NCI-H146 (cell line): ENCODE measurements at regions not wholly inside any gene's neighbourhood (a gene's known extent, or its start where the extent isn't known, plus 50 kb on each side); places are given as distances from the start of the nearest gene placed in this dataset.
"Not testable (repeated sequence)": the region's sequence is repeated elsewhere in the genome, so short reads cannot be mapped to it uniquely, and the experiment has no call there.

Experiments used
- DNase-seq: peaks from one replicate; lab custom pipeline; 2025; lab: John Stamatoyannopoulos, UW

DNA sequence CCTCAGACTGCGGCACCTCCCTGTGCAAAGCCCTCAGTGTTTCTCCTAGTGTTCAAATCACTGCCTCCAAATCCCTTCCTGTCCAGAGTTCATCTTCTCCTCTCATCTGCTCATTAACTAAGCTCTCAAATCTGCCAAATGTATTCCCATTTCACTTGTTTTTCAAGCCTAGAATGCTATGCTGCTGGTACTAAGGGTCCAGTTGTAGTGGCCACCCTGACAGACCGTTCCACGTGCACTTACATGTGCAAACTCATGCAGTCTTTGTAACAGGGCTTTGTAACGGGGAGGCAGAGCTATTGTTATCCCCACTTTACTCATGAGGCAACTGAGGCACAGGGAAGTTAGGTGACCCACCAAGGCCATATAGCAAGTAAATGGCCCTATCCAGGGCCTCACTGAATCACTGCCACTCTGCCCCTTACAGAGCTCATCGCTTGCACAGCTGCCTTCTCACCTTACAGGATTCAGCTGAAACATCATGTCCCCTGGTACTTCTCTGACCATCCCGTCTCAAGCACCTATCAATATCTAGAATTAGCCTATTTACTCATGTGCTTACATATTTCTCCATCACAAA lies 153.0 kb upstream of the PDE1C start:
- DNase-seq = no peak

DNA sequence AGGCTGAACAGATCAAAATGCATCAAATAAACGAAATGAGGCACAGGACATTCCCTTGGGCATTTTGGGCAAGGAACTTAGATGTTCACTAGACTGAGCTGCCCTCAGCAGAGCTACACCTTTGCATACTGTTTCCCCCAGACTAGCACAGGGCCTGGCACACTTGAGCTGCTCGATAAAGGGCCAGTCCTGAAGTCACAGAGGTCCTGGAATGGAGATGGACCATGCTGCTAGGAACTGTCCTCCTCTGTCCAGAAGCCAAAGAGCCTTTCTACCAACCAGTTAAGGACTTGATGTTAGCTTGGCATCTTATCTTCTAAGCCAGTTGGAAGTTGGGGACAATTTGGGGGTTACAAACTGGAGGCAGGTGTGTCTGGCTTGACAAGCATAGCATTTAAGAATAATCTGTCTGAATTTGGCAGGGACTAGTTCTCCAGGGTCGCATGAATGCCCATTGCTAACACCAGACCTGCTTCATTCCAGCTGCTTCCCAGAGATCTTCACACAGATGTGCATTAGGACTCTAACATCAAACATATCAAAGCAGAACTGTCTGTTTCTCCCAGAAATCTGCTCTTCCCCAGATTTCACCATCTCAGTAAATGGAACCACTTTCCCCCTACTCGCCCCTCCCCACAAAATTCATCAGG lies 152.2 kb upstream of the PDE1C start:
- DNase-seq = no peak

- DNase-seq = no peak
These were observed 151.5 kb upstream of the PDE1C start for GRCh38 chr7:32221736-32222135.

GRCh38 chr7:32221056-32221455 lies 150.8 kb upstream of the PDE1C start:
- DNase-seq = no peak

GRCh38 chr7:32219831-32220230 lies 149.6 kb upstream of the PDE1C start:
- not testable (repeated sequence) for DNase-seq

DNA sequence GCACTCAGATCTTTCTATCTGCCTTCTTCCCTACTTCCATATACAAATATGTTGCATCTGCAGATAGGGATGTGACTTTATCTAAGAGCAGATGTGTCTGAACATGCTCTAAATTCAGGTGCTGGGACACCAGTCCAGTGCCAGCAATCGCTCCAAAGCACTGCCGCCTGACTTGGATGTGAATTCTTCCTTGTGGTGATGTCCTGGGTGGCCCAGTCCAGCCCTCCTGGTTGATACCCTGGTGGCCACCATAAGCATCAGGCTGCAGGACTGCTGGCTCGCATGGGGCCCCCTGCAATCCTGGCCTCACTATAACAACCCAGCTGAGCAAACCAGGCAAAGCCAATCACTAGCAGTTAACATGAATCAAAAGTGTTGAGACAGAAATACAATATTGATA lies 149.2 kb upstream of the PDE1C start:
- no peak for DNase-seq

DNA sequence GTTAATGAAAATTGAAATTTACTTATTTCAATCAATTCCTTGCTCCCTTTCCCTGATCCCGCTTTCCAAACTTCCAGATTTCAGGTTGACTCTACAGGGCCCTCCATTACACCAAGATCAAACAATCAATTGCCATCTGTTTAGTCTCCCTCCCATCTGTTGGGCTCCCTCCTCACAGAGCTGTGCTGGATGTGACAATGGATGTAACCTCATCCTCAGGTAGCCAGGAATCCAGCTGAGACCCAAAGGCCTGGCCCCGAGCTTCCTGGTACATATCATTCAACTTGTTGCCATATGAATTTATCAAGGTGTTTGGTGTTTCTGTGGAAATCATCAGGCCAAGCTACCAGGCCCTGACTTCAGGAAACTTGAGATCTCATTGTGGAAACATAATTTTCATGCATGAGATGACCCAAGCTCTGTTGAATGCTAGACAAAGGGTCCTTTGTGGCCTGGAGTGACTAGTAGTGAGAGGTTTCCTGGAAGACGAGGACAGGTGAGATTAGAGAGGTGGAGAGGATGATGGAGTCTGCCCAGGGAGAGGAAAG lies 148.6 kb upstream of the PDE1C start:
- DNase-seq = no peak

- no peak for DNase-seq
These were observed 147.9 kb upstream of the PDE1C start for GRCh38 chr7:32218154-32218467.

GRCh38 chr7:32217341-32218153 lies 147.3 kb upstream of the PDE1C start:
- DNase-seq = no peak

DNA sequence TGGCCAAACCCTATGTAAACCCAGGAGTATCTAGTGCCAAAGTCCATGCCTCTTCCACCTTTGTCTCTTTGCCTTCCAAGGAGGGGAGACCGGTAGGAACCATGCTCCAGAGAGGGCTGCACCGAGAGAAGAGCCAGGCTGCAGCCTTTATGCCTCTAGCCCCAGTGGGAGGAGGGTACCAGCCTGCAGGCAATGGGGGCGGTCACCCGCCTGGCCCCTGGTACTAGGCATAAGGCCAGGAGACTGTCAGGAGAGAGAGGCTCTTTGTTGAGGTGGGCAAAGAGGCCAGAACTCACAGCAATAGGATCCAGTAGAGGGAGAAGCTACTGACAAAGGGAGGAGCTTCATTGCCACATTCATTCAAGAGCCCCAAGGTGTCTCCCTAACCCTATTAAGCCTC lies 146.6 kb upstream of the PDE1C start:
- DNase-seq = no peak

GRCh38 chr7:32215697-32216096 lies 145.5 kb upstream of the PDE1C start:
- DNase-seq = no peak

DNA sequence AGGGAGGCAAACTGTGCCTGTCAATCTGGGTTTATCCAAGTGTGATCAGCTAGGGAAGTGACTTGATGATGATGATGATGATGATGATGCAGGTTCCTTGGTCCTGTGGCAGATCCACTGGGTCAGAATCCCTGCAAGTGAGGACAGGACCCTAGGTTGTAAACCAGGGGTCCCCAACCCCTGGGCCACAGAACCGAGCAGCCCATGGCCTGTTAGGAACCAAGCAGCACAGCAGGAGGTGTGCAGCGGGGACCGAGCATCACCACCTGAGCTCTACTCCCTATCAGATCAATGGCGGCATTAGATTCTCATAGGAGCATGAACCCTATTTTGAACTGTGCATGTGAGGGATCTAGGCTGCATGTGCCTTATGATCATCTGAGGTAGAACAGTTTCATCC lies 144.7 kb upstream of the PDE1C start:
- no peak for DNase-seq

GRCh38 chr7:32212321-32212720 lies 142.1 kb upstream of the PDE1C start:
- no peak for DNase-seq

DNA sequence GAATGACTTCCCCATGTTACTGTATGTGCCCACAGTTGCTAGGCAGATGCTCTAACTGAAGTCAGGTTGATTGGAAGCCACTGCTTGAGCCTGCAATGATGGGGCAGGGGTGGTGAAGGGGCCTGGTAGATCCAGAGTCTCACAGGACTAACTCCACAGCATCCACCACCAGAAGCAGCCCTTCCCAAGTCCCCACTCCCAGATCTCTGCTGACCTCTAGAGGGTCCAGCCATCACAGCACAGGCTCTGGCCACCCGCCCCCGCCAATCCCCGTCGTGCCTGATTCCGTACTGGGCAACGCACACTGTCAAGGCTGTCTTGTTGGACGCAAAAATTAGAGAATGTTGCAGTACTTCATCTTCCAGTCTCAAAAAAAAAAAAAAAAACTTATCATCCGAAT lies 136.8 kb upstream of the PDE1C start:
- peak; percentile 1 for DNase-seq

DNA sequence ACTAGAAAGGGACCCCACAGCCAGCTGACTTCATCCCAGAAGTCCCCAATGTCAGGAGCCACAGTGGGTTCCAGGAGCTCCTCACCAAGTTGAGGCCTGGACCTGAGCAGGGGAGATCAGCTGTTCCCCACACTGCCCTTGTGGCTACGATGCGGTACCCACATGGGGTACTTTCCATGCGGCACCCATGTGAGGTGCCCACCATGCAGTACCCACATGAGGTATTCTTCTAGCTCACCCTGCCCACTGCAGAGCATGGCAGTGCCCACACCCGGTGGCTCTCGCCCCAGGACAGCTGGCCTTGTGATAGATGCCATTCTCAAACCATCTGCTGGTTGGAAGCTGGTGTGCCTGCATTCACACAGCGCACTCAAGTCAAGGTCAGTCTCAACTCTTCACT lies 136.3 kb upstream of the PDE1C start:
- no peak for DNase-seq

DNA sequence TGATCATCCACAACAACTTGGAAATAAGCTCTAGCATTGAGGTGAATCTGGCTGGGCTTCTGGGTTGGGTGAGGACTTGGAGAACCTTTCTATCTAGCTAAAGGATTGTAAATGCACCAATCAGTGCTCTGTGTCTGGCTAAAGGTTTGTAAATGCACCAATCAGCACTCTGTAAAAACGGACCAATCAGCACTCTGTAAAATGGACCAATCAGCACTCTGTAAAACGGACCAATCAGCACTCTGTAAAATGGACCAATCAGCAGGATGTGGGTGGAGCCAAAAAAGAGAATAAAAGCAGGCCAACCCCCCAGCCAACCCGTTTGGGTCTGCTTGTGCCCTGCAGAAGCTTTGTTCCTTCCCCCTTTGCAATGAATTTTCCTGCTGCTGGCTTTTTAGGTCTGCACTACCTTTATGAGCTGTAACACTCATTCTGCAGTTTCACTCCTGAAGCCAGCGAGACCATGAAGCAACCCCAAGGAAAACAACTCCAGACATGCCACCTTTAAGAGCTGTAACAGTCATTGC lies 135.2 kb upstream of the PDE1C start:
- not testable (repeated sequence) for DNase-seq

DNA sequence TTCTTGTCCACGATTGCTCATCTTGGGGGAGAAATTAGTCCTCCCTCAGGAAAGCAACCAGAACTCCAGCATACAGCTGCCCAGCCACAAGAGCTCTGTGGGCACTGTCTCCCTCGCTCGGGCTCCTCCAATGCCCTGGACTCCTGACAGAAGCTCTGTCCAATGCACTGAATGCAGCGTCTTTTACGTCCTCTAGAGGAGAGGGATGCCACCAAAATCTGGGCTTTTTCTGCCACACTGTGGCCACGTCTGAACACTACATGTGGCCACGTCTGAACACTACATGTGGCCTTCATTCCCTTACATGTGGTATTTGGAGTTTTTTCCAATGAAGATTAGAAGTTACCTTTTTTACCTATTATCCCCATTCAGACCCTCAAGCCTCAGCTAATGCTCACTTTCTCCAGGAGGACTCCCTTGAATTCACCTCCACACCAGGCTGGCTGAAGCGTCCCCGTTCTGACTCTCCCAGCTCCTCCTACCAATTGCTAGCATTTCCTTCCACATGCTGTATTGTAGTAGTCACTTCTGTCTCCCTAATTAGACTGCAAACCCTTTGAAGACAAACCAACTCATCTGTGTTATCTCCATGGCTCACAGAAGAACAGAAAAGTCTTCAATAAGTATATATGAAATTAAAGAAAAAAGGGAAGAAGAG lies 134.3 kb upstream of the PDE1C start:
- peak; percentile 23 for DNase-seq

- DNase-seq = no peak
These were observed 130.4 kb upstream of the PDE1C start for GRCh38 chr7:32200646-32201045.

DNA sequence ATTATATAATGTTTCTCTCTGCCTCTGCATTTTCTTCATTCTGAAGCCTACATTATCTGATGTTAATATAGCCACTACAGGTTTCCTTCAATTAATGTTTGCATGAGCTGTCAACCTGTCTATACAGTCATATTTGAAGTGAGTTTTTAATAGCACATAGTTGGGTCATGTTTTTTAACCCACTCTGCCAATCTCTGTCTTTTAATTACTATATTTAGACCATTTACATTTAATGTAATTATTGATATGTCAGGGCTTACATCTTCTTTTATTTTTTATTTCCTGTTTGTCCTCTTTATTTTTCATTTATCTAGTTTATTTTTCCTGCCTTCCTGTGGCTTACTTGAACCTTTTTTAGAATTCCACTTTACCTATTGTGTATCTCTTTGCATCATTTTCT lies 124.3 kb upstream of the PDE1C start:
- DNase-seq = no peak

DNA sequence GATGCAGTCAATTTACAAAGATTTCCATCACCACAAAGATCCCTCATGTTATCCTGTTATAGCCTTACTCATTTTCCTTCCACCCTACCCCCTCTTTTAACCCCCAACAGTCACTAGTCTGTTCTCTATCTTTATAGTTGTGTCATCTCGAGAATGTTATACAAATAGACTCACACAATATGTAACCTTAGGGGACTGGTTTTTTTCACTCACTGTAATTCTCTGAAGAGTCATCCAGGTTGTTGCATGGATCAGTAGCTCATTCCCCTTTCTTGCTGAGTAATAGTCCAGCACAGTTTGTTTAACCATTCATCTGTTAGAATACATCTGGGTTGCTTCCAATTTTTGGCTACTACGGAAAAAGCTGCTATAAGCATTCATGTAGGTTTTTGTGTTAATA lies 121.1 kb upstream of the PDE1C start:
- DNase-seq = no peak

- no peak for DNase-seq
These were observed 109.4 kb upstream of the PDE1C start for GRCh38 chr7:32179567-32179966.

DNA sequence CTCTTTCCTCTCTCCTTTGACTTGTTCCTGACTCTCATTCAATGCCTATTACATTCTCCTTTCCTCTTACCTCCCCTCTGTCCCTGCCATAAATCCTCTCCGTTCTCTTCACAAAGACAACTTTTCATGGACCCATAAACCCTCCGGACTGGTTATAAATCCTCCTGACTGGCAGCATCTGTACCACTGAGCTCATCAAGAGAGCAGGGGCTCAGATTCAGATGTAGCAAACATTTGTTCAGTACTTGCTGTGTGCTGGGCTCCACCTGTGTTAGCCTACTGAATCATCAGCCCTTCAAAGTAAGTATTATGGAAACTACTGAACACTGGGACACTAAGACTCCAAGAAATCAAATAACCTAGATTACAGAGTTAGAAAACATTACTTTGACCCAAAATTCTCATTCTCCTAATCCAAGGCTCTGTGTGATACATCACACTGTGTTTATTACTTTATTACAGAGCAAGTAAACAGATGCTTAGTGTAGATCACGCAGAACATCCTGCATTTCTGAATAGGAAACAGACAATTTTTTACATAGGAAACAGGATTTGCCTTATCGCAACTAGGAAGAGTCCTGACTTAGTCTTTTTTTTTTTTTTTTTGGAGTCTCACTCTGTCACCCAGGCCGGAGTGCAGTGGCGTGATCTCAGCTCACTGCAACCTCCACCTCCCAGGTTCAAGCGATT lies 108.6 kb upstream of the PDE1C start:
- DNase-seq = no peak
